GM19238 (cell line): ENCODE measurements at regions not wholly inside any gene's neighbourhood (a gene's known extent, or its start where the extent isn't known, plus 50 kb on each side); places are given as distances from the start of the nearest gene placed in this dataset.

Source experiments
- DNase-seq: peaks from one replicate; pipeline ENCODE4 v3.0.0; 2011; ENCODE audit warnings: low spot score; ENCODE audit not compliant: insufficient read length

DNA sequence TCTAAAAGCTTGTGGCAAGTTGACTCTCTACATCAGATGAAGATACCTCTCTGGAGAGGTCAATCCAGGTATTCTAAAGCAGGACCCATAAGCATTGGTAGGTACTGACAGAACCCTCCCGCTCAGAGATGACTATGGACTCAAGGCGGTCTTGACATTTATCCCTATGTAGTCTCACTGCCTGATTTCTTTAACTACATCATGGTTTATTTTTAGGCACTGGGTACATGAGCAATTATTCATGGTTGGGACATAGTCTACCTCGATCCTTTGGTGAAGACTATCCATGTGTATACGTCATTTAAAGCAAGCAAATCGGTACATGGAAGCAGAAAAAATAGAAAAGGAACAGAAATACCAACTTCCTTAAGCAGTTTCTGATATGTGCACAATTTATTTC, 136.2 kb upstream of the TAB2 start:
- DNase-seq, result no peak

DNA sequence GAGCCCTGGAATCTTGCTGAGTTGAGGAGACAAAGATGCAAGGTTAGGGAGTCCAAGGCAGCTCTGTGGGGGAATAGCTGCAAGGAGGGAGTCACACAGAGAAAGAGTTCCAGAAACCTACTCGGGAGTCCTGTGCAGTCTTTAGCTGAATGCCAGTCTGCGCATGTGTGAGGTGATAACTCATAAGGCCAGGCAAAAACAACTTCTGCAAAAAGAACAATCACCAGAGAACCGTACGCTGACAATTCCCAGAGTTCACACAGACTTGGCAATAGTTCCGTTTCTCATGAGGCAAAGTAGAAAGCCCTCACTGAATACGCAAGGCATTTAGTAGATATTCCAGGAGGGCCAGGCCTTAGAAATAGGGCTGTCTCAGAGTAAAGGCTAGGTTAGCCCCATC, 135.2 kb upstream of the TAB2 start:
- DNase-seq, result no peak

DNA sequence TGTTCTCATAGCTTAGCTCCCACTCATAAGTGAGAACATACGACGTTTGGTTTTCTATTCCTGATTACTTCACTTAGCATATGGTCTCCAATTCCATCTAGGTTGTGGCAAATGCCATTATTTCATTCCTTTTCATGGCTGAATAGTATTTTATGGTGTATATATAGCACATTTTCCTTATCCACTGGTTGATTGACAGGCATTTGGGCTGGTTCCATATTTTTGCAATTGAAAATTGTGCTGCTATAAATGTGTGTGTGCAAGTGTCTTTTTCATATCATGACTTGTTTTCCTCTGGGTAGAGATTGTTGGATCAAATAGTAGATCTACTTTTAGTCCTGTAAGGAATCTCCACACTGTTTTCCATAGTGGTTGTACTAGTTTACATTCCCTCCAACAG, 133.0 kb upstream of the TAB2 start:
- DNase-seq, result no peak

DNA sequence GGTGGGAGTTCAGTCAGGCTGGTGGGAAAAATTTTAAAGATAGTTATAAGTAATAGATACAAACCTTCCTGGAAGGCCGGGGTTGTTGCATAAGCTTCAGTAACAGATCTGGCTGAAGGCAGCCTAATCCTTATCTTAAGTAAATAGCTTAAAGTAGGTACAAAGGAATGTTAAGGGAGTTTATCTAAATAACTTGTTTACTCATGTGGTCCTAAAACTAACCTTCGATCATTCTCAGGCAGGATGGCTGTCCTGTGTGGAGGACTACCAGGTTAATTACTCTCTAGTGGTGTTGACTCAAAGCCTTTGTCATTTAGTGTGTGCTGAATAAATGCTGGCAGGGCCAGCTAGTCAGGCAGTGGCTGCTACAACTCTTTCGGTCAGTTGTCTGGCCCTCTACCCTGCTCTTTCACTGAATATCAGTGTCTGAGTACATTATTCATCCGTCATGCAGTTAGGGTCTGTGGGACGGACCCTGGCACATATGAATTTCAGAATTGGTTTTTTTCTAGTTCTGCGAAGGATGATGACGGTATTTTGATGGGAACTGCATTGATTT, 131.6 kb upstream of the TAB2 start:
- no peak for DNase-seq

DNA sequence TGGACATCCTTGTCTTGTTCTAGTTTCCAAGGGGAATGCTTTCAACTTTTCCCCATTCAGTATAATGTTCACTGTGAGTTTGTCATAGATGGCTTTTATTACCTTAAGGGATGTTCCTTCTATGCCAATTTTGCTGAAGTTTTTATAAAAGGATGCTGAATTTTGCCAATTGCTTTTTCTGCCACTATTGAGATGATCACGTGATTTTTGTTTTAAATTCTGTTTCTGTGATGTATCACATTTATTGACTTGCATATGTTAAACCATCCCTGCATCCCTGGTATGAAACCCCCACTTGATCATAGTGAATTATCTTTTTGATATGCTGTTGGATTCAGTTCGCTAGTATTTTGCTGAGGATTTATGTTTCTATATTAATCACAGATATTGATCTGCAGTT, 130.6 kb upstream of the TAB2 start:
- DNase-seq, result no peak

DNA sequence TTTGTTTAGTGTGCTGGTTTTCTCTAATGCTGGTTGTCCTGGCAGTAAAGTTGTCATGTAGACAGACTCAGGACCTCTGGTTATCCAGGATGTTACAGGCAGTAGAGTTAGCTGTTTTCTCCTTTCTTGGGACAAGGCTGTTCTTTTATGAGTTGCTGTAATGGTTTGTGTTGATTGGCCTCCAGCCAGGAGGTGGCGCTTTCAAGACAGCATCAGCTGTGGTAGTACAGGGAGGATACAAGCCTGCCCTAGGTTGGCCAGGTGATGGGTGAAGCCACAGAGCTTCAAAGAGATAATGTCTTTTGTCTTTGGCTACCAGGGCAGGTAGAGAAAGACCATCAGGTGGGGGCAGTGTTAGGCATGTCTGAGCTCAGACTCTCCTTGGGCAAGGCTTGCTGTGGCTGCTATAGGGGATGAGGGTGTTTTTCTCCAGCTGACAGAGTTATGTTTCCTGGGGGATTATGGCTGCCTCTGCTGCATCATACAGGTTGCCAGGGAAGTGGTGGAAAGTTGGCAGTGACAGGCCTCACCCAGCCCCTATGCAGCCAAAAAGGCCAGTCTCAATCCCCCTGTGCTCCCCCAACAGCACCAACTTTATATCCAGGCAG, 127.2 kb upstream of the TAB2 start:
- DNase-seq, result no peak

DNA sequence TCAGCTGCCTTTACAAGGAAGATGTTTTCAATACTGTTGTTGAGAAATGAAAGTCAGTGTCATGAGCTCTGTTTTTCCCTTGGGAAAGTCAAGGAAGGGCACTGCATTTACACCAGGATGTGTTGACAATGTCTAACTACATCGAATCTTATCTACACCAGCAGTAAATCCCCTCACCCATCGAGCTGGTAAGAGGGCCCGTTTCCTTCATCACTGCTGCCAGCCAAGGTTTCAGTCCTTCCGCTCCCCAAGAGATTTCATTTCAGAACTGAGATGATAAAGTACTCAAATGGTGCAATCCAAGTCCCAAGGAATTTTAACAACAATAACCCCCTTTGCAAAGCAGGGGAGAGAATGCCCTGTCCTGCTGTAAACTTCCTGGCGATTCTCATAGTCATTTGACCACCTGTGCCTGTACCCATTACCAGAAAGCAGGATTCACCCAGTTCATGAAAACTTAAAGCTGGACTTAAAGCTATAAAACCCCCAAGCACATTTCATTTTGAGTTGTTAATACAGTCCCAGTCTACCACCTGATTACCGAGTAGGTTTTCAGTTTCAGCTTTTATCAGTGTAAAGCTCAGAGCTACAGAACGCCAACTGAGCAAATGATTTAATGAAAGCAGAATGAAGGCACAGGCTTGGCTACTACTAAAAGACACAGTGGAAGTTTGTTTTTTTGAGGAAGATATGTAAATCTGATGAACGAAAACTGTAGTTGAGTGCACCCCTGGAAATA, 122.5 kb upstream of the TAB2 start:
- no peak for DNase-seq

DNA sequence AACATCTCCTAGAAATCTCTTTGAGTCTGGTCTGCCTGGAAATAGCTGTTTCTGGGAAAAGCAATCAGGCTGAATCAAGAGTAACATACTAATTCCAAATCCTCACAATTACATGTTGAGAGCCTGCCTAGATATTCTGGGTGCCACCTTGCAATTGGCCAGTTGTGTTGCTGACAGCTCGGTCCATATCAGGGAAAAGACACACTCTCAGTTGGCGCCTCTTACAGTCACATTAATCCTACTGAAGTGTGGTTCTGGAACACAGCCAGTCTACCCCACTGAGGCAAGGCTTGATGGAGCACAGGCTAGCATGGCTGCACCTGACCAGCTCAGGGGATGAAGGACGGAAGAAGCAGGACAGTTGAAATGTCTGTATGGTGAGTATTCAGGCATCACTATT, 121.4 kb upstream of the TAB2 start:
- no peak for DNase-seq

DNA sequence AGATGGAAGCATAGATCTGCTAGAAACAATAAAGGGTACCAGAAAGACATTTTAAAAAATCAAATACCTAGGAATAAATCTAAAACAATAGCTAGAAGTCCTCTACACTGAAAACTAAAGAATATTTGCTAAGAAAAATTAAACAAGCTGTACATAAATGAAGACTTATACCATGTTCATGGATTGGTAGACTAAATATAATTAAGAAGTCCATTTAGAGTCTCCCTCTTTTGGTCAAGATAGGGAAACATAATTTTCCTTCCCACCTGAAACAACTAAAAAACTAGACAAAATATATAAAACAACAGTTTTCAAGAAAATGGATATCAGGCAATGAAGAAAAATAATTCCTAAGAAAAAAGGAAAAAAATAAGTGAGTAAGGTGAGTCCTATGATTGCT, 120.0 kb upstream of the TAB2 start:
- no peak for DNase-seq

DNA sequence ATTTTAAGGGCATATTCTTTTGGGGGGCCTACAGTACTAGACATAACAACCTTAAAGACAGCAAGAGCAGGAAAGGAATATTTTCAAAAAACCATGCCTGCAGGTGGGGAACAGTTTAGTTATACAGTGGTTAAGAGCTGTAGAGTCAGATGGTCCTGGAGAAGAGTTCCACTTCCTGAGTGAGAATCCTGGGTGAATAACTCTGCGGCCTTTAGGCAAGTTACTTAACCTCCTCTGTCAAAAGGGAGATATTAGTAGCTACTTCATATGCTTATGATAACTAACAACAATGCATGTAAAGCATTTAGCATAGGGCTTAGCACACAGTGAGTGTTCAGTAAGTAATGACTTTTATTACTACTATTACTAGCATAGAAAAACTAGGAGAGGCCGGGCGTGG, 119.2 kb upstream of the TAB2 start:
- DNase-seq, result no peak

DNA sequence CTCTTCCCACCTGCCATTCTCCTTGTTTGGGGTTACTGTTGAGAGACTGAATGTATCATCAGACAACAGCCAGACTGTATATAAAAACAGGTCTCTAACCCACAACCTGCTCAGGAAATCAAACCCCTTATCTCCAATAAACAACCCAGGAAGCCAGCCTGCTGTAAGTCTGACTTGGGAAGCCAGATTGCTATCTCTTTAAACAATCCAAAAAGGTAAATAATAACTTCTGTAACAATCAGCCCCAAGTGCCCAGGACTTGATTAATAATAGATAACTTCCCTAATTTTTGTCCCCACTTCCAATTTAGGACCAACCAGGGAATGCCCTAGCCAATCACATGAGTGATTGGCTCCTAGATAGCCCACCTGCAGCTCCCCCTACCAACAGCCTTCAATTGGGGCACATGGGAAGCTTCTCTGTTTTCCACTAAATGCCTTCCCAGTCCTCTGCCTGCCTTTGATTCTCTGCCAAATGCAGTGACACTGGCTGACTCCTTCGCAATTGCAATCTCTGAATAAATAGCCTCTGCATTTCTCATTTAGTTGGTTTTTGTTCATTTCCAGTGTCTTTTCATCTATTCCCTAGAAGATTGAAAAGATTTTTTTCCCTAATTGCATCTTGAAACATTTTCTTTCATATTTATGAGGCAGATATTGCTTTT, 117.1 kb upstream of the TAB2 start:
- no peak for DNase-seq

DNA sequence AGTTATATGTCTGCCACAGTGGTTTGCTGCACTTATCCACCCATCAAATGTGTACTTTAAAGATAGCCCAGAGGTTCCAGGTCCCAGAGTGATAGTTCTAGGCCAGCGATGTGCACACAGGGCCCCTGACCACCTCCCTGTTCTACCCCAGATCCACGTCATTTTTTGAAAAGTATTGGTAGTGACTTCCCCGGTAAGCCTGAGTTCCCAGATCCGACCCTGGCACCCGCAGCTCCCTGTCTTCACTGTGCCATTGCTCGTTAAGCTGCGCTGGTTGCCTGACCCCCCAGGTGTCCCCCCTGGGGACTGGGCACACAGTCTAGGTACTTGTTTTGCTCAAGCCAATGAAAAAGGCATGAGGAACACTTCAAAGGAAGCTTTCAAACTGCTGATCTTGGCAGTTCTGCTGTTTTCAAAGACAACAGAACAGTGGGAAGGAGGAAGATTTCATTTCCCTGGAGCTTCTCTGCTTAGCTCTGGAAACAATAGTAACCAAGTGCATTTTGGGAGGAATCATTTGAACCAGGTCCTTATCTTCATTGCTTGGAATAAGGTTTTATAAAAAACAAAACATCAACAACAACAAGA, 116.3 kb upstream of the TAB2 start:
- no peak for DNase-seq

DNA sequence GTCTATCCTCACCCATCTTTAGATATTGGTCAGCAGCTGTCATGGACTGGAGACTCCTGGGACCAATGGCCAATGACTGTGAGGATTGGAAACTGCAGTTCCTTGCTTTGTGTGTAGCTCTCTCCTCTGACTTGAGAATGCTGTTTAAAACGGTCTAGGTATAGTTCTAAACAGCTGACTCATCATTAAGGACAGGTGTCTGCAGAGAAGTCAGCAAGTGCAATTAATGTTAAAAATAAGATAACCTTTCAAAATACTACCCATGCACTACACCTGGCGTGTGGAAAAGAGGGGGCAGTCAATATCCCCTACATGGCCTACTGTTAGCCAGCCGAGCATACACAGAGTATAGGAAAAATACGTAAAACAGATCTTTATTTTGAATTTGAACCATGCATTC, 115.4 kb upstream of the TAB2 start:
- DNase-seq, result no peak

DNA sequence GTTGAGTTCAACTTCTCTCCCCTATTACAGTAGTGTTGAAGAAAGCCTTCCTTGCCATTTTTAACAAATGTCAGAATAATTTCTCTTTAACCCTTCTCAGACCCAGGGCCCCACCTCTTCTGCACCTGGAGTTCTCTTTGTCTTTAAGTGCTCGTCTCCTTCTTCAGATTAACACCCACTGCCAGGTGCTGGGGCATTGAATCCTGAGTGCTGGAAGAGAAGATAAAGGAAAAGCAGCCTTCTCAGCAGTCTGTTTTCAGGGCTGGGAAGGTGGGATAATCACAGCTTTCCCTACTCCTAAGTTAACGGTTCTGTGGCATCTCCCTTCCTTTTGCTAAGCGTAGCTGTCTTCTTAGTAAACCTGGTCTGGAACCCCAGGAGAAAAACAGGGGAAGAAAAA, 114.6 kb upstream of the TAB2 start:
- DNase-seq, result no peak

DNA sequence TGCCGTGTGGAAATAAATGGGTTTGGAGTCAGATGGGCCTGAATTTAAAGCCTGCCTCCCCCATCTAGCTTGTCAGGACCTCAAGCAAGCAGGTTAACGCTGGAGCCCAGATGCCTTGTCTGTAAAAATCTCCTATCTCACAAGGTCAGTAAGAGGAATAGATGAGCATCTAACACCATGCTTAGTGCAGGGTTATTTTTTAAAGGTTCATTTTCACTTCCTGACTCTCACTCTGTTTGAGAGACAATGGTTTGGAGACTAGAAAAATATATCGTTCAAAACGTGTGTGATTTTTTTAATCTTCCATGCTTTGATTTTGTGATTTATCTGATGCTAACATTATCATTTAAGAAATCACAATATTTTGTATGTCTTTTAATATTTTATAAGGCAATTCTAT, 114.0 kb upstream of the TAB2 start:
- no peak for DNase-seq

DNA sequence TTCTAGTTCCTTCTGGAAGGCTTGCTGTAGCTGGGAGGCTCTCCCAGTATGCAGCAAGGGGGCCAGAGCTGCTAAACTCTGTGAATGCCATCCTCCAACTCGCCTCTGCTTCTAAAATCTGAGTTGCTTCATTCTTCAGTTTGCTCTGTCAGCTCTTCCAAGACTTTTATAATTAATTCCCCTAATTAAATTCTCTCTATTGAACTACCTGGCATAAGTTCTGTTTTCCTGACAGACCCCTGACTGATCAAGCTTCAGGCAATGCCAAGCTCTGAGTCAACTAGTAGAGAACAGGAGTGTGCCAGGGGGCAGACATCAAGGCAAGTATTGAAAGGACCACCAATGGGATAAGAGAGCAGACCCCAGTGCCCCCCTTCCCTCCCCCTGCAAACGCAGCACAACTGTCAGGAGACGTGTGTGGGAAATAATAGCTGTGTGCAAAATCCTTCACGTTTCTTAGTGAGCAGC, 109.3 kb upstream of the TAB2 start:
- DNase-seq, result no peak

DNA sequence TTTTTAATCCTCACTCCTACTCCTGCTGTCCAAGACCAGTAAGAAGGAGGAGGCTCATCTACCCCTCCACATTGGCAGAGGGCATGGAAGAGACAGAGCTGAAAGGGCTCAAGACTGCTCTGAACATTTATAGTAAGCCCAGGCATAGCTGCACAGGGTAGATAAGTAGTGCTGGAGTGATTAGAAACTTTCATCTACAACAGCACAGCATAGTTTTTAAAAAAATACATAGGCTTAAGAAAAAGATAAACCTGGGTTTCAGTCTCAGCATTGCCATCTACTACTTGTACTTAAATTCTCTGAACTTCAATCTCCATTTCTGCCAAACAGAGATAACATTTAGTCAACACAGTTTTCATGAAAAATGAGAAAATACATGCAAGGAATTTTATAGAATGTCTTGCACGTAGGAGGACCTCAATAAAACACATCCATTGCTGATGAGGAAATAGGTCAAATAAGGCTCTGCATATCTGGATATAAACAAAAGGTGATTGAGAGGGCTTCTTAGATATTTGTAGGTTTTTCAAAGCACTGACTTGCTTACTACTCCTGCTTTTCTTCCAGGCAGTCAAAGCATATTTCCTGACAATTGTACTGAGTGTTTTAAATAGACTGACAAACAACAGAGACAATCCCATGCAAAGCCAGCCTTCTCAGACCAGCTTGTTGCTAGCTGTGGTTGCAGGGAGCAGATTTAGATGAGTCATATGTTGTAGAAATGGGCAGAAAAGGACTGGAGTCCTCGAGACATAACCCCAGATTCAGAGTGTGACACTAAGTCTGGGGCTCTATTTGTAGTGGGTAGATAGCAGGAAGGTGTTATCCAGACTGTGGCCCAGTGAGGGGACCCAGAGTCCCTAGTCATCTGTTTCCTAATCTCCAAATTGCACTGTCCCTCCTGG, 107.4 kb upstream of the TAB2 start:
- DNase-seq, result no peak

DNA sequence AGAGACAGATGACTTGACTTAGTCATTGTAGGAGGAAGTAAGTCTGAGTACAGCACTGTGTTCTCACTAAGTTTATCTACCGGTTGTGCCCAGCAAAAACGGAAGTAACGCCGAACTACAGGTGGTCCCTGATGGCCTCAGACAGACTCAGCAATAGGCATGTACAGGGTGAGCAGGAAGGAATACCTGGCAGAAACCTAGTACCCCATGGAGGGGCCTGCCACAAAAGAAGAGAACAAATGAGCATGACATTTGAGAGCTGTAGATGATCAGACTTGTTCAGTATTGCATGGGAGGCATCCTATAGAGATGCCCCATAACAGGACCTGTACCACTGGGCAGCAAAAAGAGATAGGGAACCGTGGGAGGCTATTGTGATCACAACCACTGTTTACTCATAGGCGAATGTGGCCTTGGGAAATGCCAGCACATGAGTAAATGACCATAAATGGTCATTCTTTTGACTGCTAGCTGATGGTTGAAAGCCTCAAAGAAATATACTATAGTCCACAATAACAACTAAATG, 106.4 kb upstream of the TAB2 start:
- DNase-seq, result no peak

DNA sequence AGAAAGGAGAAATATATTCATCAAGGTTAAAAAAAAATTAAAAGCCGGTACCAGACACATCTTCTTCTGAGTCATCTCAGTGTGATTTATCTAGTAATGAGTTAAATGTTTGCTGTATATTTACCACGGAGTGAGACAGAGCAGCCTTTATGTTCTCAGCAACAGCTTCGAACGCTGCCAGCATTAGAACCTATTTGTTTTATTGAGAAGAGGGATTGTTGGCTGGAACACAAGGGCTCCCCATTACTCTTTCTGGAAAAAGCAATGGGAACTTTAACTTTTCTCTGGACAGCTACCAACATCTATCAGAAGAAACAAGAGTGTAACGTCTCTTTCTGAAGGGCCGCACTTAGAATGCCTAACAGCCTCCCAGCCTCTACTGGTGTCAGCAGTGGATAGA, 105.3 kb upstream of the TAB2 start:
- no peak for DNase-seq

DNA sequence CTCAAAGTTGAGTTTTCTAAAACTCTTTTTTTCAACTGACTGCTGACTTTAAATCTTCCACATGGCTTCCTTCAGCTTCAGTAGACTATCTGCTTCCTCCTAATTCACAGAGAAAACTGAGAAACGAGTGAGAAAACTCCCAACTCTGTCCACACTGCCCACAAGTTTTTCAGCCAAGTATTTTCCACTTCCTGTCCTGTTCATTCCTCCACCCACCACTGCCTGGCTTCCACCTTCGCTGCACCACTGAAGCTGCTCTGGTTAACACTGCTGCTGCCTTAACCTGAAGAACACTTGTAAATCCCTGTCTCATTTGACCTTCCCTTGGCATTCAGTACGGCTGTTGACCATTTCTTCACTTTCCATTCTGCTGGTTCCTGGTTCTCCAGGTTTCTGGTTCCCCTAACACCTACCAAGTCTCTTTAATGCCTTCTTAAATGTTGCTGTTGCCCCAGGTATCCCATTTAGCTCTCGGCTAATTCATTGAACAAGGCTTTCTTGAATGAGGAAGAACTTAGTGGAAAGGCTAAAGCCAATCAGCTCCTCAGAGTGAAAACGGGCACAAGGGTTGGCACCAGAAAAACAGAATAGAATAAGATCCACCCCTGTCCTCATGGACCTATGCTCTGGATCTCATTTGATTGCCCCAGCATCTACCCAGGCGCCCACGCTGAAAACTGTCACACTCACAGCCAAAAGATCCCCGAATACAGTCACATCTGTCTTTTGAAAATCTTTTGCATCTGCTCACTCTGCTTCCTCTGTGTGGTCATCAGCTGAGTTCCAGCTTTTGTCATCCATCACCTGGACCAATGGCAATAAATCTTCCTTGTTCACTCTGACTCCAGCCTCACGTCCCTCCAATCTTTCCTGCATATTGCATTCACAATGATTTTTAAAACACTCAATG, 104.4 kb upstream of the TAB2 start:
- no peak for DNase-seq
